Stimulated activated CD4-positive, alpha-beta T cell treated with anti-CD3 and anti-CD28 coated beads, TNF-alpha, amount 100 ng/mL, for 24 hours (primary cell): ENCODE measurements at regions not wholly inside any gene's neighbourhood (a gene's known extent, or its start where the extent isn't known, plus 50 kb on each side); places are given as distances from the start of the nearest gene placed in this dataset.

ENCODE experiments used
- DNase-seq, 3 experiments: peaks; one replicate each; pipeline ENCODE4 v3.0.0-alpha.2; 2020; ENCODE audit warnings: low read depth in 3 of 3

GRCh38 chr13:40446365-40446764, 220.1 kb downstream of the FOXO1 start:
- DNase-seq: no peak

GRCh38 chr13:40447857-40448256, 218.6 kb downstream of the FOXO1 start:
- DNase-seq: no peak

GRCh38 chr13:40452038-40452666, 214.3 kb downstream of the FOXO1 start:
- DNase-seq: no peak

DNA sequence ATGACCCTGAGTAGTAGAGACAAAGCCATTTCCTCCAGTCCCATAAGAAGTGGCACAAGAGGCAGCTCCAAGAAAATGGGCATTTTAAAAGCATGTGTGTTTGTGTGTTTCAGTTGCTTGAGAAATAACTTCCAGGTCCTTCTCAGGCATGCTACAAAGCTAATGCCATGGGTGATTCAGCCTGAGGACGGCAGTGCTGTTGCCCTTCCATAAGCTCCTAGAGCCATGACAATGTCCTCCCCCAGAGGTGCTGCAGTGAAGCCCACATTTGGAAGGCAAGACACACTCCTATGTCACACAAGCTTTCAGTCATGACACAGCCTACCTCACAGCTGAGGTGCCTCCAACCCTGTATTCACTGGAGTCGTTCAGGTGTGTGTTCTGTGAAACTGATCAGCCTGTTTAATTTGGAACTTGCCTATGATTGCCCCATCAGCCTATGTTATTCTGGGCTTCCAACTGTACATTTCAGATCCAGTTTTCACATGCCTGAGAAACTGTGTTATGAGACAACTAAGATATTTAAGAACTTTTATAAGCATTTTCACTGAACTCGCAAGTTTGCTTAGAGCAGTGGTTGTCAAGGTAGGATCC, 213.6 kb downstream of the FOXO1 start:
- no peak for DNase-seq

GRCh38 chr13:40453351-40454021, 213.0 kb downstream of the FOXO1 start:
- no peak for DNase-seq

DNA sequence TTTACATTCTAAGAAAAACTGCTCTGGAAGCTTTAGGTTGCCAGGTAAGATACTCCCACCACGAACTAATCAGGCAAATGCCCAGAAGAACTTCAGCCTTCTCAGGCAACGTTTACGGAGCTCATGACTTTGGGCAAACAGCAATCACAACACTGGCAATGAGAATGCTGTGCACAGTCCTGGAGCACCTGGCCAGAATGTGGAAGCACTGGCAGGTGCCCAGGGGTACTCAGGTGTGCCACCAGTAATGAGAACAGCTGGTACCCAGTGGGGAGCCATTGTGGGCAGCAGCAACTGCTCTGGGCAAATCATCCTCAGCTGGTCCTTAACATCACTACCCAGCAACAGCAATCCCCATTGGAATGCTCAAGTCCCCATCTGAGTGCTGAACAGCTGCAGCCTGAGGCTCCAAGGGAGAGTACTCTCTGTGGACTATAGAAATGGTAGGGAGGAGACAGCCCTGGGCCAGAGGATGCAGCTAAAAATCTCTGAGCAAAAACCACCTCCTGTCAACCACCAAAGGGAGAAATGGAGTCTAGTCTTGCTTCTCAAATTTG, 210.0 kb downstream of the FOXO1 start:
- no peak for DNase-seq

- DNase-seq: no peak
These were observed 209.4 kb downstream of the FOXO1 start for GRCh38 chr13:40456979-40457553.

- DNase-seq: no peak
These were observed 208.3 kb downstream of the FOXO1 start for GRCh38 chr13:40457929-40458719.

DNA sequence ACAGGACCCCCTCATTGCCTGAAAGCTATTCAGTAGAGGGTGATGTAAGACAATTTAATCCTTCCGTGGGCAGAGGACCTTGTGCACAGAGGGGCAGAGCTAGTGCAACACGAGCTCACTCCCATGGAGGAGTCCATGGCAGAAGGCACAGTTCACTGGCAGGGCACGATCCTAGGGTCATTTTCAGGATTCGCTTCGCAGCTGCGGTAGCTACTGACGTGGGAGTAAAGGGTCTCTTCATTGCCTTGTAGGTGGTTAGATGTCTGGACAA, 207.8 kb downstream of the FOXO1 start:
- no peak for DNase-seq

- no peak for DNase-seq
These were observed 206.3 kb downstream of the FOXO1 start for GRCh38 chr13:40460116-40460515.

DNA sequence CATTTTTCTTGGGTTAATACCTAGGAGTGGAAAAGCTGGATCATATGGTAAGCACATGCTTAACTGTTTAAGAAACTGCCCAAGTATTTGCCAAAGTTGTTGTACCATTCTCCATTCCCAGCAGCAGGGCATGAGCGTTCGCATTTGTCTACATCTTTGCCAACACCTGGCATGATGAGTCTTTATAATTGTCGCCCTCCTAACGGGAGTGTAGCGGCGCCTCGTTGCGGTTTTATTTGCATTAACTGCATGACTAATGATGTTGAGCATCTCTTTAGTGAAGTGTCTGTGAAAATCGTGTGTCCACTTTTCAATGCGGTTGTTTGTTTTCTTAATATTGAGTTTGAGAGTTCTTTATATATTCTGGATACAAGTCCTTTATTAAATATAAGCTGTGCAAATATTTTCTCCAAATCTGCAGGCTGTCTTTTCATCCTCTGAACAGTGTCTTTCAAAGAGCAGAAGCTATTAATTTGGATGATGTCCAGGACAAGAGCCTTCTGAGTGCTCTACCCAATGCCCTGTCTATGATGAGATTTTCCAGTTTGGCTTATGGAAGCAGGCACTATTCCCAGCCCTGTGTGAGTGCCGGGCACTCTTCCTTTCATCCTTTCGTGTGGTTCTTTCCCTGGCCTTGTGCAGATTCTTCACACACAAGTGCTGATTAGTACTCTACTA, 202.0 kb downstream of the FOXO1 start:
- no peak for DNase-seq

GRCh38 chr13:40465015-40465390, 201.4 kb downstream of the FOXO1 start:
- DNase-seq: no peak

DNA sequence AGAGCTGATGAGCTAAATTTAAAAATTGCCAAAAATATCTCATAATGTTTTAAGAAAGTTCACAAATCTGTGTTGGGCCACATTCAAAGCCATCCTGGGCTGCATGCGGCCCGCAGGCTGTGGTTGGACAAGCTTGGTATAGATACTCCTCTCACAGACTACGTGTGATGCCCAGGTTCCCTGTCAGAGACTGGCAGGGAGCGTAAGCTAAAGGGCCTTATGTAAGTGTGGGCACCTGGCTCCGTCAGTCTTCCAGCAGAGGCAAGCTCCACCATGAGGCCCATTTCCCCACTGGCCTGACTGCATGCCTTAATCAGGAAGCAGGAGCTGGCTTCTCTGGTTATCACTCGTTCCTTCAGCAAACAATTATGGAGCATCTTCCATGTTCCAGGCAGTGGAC, 200.2 kb downstream of the FOXO1 start:
- no peak for DNase-seq

DNA sequence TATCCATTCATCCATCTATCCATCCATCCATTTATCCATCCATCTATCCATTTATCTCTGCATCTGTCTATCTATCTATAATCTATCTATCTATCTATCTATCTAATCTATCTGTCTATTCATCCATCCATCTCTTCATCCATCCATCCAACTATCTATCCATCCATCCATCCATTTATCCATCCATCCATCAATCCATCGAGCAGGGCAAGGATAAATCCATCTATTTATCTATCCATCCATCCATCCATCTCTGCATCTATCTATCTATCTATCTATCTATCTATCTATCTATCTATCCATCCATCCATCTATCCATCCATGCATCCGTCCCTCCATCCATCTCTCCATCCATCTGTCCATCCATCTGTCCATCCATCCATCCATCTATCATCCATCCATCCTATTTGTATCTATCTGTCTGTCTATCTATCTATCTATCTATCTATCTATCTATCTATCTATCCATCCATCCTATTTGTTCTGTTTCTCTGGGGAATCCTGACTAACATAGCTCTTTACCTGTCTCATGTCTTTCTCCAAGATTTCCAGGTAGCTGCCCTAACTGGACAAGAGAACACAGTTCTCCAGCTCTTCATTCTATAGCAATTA, 198.1 kb downstream of the FOXO1 start:
- DNase-seq: no peak

GRCh38 chr13:40469581-40470310, 196.7 kb downstream of the FOXO1 start:
- DNase-seq: no peak

DNA sequence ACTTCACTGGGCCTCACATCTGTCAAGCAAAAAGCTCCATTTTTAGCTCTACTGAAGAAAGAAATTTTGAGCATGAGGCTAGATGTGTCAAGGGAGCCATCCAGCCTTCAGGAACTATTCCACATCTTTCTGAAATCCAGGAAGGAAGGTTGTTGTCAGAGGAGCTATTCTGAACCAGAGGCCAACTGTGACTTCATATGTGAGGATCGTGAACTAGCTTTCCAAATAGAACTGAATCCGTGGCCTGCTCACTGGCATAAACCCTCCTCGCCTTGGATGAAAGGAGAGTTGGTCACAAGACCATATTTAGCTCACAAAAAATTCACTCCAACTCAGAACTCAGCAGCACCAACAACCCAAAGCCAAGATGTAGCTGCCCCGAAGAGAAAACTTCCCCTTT, 195.8 kb downstream of the FOXO1 start:
- no peak for DNase-seq

- no peak for DNase-seq
These were observed 195.4 kb downstream of the FOXO1 start for GRCh38 chr13:40471076-40471475.

DNA sequence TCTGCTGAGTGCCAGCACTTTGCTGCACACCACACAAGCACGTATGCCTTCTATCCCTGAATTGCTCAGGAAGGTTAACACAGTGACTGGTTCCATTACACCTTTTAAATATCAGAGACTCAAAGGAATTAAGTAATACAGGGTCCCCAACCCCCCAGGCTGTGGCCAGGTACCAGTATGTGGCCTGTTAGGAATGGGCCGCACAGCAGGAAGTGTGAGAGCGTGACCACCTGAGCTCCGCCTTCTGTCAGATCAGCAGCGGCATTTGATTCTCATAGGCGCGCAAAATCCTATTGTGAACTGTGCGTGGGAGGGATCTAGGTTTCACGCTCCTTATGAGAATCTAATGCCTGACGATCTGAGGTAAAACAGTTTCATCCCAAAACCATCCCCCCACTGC, 194.5 kb downstream of the FOXO1 start:
- no peak for DNase-seq

- no peak for DNase-seq
These were observed 193.8 kb downstream of the FOXO1 start for GRCh38 chr13:40472427-40473220.

DNA sequence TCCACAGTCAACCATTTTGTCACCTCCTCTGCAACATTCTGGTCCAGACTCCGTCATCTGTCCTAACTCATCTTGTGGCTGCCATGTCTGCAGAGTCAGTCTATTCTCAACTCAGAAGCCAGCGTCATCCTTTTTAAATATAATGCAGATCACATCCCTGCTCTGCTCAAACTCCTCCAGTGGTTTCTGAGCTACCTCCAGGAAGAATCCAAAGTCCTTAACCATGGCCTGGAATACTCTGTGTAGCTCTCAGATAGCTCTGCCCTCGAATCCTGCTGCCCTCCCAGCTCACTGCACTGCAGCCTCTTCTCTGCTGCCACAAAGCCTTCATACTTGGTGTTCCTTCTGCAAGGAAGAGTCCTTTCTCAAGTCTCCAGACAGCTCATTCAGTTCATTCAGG, 190.8 kb downstream of the FOXO1 start:
- no peak for DNase-seq
